MV-4-11 (cell line): ENCODE measurements at regions not wholly inside any gene's neighbourhood (a gene's known extent, or its start where the extent isn't known, plus 50 kb on each side); places are given as distances from the start of the nearest gene placed in this dataset.

Source experiments
- DNase-seq: peaks from one replicate; lab custom pipeline; 2025; lab: John Stamatoyannopoulos, UW

GRCh38 chr4:135672202-135672601 is 1470.6 kb upstream of the PABPC4L start:
- DNase-seq, result no peak

GRCh38 chr4:135670548-135670947 is 1469.0 kb upstream of the PABPC4L start:
- no peak for DNase-seq
